ENCODE measurements at regions not wholly inside any gene's neighbourhood (a gene's known extent, or its start where the extent isn't known, plus 50 kb on each side); places are given as distances from the start of the nearest gene placed in this dataset.

GRCh38 chr5:4375640-4376039 lies 764.5 kb upstream of the ADAMTS16 start:
- H2AK5ac ChIP-seq (ENCODE audit: insufficient read length, low read length) = no peak overlapping the region
- no peak overlapping the region for H2BK15ac ChIP-seq (ENCODE audit: low read depth, low read length)
- H3K27ac Mint-ChIP-seq = no peak overlapping the region
- H4K8ac ChIP-seq (replicated peaks; ENCODE audit: insufficient read length, low read depth, low read length) = no peak overlapping the region
- H3K18ac ChIP-seq (ENCODE audit: insufficient read length, low read depth, low read length) = no peak overlapping the region
- H3K23me2 ChIP-seq (ENCODE audit: insufficient read length, low read depth, low read length, poor library complexity, severe bottlenecking) = no peaks in the 10 kb centered on the region
- no peaks in the 10 kb centered on the region for H3K79me1 ChIP-seq (ENCODE audit: insufficient read depth, low read depth, low read length, poor library complexity, severe bottlenecking)
- no peak overlapping the region for H3K23ac ChIP-seq (ENCODE audit: insufficient read length, low read depth, low read length)
- H2BK12ac ChIP-seq (ENCODE audit: insufficient read length, low read depth, low read length) = no peak overlapping the region
- no peak overlapping the region for H3K4me2 ChIP-seq (ENCODE audit: insufficient read depth, insufficient read length, low read length)
- DNase-seq = no peak
- no peaks in the 10 kb centered on the region for H4K20me1 ChIP-seq (ENCODE audit: control insufficient read depth, insufficient read depth, insufficient read length)
- no peak overlapping the region for H4K91ac ChIP-seq (ENCODE audit: insufficient read length, low read depth, low read length)
- H3K9ac ChIP-seq (ENCODE audit: extremely low read depth, insufficient read length, low read length) = no peak overlapping the region
- H2BK20ac ChIP-seq (ENCODE audit: low read depth, low read length, poor library complexity, severe bottlenecking) = no peak overlapping the region
- no peak overlapping the region for H2BK5ac ChIP-seq (ENCODE audit: insufficient read length, low read length)
- no peak overlapping the region for H4K5ac ChIP-seq (ENCODE audit: insufficient read length, low read depth, low read length)
- no peaks in the 10 kb centered on the region for H3K9me3 Mint-ChIP-seq
- H3K14ac ChIP-seq (ENCODE audit: insufficient read depth, low read length) = no peak overlapping the region
- H3K4me3 Mint-ChIP-seq = no peak overlapping the region
- no peaks in the 10 kb centered on the region for H3K79me2 ChIP-seq (ENCODE audit: insufficient read depth, low read length)
- no peak overlapping the region for H2AFZ ChIP-seq (ENCODE audit: low read length)
- no peaks in the 10 kb centered on the region for H3K36me3 Mint-ChIP-seq (ENCODE audit: insufficient read depth in 1 of 3, low read depth in 3 of 3)
- no peaks in the 10 kb centered on the region for H3K27me3 ChIP-seq (ENCODE audit: insufficient read depth, low read length)
- no peaks in the 10 kb centered on the region; a peak in 1 of 4 replicates for H3K4me1 Mint-ChIP-seq
- H3K56ac ChIP-seq (ENCODE audit: insufficient read length, low read depth, low read length) = no peak overlapping the region
- H3K9me3 ChIP-seq (ENCODE audit: control insufficient read depth, low read depth, low read length) = no peaks in the 10 kb centered on the region
- H3K4me1 ChIP-seq (ENCODE audit: insufficient read depth, low read length) = no peaks in the 10 kb centered on the region
- TF ChIP-seq CTCF (conservative IDR thresholded peaks at IDR 0.05) = no peak; the same call in 2 of the 3 replicates
- H2BK120ac ChIP-seq (ENCODE audit: low read depth, low read length, poor library complexity, severe bottlenecking) = no peak overlapping the region
- no peak overlapping the region for H3K4ac ChIP-seq (ENCODE audit: low read depth, low read length)
- H3K27me3 Mint-ChIP-seq (ENCODE audit: low read depth) = no peaks in the 10 kb centered on the region; the same call in 1 of the 2 replicates
- H3K27ac ChIP-seq (ENCODE audit: insufficient read length, low read depth, low read length) = no peak overlapping the region
- no CpG with 5 or more reads among the region's 7 CpGs for WGBS (ENCODE audit: extremely low coverage, insufficient read length, low lambda C conversion rate)
- no peak overlapping the region for H3T11ph ChIP-seq (ENCODE audit: low read length)

All from H9 (cell line).